Activated CD8-positive, alpha-beta memory T cell treated with anti-CD3 and anti-CD28 coated beads for 36 hours (primary cell): ENCODE measurements at regions not wholly inside any gene's neighbourhood (a gene's known extent, or its start where the extent isn't known, plus 50 kb on each side); places are given as distances from the start of the nearest gene placed in this dataset.

Source experiments
- CTCF ChIA-PET: fragments of 350-600 bp; sonication (Branson Sonifier 250); formaldehyde crosslinking; loops from one replicate; lab custom pipeline; 2021; ENCODE audit warnings: antibody characterized with exemption; lab: Charles Lee
- POLR2A ChIA-PET: fragments of 350-600 bp; sonication (Branson Sonifier 250); formaldehyde crosslinking; loops from one replicate; lab custom pipeline; 2021; ENCODE audit warnings: antibody characterized with exemption; lab: Charles Lee

- POLR2A ChIA-PET = no interaction called here
- CTCF ChIA-PET = no interaction called here
Measured at GRCh38 chr5:167528651-167529050, 762.8 kb upstream of the WWC1 start.

GRCh38 chr5:167530548-167530947, 760.9 kb upstream of the WWC1 start:
- ChIA-PET POLR2A (no interaction called here), CTCF (no interaction called here)

GRCh38 chr5:167533814-167534795, 757.3 kb upstream of the WWC1 start:
- ChIA-PET POLR2A (no interaction called here), CTCF (no interaction called here)

DNA sequence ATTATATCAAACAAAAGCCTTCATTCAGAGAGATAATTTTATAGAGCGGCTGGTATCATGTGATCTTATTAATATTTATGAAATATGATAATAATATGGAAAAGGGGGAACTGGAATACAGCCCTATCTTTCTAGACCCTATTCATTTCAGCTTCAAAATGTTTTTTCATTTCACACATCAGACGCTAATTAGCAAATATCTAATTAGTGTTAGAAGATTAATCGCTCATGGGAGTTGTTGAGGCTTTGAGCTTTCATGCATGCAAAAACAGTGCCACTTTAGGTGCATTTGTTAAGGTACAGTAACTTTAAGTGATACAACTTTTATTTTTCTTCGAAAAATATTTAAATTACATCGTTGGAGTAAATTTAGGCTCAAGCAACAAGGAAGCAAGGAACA, 751.7 kb upstream of the WWC1 start:
- ChIA-PET POLR2A (no interaction called here), CTCF (no interaction called here)

DNA sequence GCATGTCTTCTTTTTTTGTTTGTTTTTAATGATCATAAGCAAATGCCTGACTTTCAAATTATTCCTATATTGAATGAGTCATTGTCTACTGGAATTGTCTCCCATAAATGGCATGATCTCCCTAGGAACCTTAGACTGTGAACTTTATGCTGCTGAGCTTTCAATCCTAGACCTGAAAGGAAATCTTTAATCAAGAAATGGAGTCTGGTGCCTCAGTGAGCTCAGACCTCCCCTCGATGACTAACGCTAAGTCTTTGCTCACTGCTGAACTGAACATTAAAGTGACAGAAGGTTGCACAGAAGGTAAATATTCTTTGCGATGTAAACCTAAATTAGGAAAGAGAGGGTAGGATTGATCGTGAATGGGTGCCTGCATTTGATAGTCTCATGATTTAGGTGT, 745.2 kb upstream of the WWC1 start:
- ChIA-PET CTCF (no interaction called here), POLR2A (no interaction called here)

DNA sequence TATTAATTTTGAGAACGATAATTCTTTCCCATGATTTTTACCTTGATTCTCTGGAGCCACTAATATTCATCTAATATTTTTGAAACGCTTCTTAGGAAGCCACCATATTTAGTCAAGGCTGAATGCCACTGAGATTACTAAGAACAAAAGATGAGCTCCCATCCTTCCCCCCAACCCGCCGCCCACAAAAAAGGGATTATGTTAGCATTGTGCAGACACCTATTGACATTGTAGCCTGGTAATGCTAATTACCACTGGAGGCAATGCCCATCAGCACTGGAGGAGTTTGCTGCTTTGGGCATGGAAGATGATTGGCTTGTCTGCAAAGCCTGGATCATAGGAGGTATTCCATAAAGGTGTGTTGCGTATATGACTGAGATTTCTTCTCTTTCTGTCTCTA, 739.1 kb upstream of the WWC1 start:
- CTCF ChIA-PET = no interaction called here
- POLR2A ChIA-PET = no interaction called here

DNA sequence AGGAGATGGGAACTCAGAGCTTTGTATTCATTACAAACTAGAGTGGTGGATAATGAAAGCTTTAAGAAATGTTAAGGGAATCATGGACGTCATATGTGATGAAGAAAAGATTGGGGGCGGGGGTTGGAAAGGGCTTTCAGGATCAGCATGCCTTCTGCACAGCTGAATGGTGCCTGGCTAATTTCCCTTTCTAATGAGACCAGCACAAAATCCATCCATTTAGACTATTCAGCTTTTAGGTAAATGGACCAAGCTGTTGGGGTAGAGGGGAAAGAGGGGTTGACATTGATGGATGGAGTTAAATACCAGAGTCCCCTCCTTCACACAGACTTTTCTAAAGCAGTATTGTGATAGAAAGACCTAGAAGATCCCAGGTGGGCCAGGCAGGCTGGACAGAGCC, 737.9 kb upstream of the WWC1 start:
- CTCF ChIA-PET = no interaction called here
- POLR2A ChIA-PET = no interaction called here

DNA sequence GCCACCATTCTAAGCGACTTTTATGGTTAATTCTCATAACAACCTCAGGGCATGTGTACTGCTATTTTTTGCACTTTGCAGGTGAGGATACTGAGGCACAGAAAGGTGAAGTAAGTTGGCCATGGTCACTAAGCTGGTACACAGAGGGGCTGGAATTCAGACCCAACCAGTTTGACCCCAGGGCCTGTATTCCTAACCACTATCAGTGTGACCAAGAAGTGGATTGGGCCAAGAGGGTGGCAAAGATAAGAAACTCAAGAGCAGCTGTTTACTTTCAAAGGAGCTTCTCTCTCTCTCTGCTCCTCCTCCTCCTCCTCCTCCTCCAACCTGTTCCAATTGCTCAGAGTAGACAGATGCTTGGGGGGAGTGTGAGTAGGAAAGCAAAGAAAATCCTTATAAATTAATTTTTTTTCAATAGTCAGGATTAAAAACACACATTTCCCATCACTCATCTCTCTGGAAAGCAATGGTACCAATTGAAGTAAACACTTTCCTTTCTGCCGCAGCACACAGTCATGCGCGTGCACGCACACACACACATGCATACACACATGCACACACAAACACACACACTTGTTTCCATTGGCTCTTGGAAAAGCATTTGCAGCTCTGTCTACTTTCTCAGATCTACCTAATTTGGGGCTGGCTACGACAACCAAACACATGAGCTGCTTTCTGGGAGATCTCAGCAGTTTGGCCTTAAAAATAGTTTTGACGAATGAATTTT, 736.7 kb upstream of the WWC1 start:
- POLR2A ChIA-PET = no interaction called here
- CTCF ChIA-PET = no interaction called here

GRCh38 chr5:167555565-167556166, 735.8 kb upstream of the WWC1 start:
- CTCF ChIA-PET = no interaction called here
- POLR2A ChIA-PET = no interaction called here

DNA sequence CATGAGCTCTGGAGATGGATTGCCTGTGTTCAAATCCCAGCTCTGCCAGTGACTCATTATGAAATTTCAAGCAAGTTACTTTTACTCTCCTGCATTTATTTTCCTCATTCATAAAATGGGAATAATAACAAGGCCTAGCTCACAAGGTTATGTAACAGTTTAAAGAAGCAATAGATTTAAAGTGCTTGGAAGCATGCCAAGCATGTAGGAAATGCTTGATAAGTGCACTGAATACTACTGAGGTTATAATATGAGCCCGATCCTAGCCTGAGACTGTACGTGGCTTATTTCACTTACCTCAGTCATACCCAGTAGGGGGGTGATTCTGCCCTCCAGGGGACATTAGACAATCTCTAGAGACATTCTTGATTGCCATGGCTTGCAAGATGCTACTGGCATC, 734.1 kb upstream of the WWC1 start:
- ChIA-PET POLR2A (no interaction called here), CTCF (no interaction called here)

DNA sequence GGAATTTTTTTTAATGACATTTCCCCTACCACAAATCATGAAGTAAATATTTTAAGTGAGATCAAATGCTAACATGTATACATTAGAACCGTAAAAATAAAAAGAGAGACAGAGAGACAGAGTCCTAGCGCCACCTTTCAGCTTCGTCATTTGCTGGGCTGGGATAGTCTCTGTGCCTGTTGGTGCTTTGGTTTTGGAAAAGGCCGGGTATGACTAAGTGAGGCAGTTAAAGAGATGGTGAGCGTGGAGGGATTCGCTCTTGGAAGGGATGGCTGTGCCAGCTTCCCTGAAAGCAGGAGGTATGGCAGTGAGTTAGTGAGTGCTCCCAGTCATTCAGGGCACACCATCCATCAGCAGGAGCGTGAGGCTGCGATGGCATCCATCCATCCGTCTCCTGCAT, 729.6 kb upstream of the WWC1 start:
- CTCF ChIA-PET = no interaction called here
- POLR2A ChIA-PET = no interaction called here

GRCh38 chr5:167564275-167564674, 727.2 kb upstream of the WWC1 start:
- CTCF ChIA-PET = no interaction called here

DNA sequence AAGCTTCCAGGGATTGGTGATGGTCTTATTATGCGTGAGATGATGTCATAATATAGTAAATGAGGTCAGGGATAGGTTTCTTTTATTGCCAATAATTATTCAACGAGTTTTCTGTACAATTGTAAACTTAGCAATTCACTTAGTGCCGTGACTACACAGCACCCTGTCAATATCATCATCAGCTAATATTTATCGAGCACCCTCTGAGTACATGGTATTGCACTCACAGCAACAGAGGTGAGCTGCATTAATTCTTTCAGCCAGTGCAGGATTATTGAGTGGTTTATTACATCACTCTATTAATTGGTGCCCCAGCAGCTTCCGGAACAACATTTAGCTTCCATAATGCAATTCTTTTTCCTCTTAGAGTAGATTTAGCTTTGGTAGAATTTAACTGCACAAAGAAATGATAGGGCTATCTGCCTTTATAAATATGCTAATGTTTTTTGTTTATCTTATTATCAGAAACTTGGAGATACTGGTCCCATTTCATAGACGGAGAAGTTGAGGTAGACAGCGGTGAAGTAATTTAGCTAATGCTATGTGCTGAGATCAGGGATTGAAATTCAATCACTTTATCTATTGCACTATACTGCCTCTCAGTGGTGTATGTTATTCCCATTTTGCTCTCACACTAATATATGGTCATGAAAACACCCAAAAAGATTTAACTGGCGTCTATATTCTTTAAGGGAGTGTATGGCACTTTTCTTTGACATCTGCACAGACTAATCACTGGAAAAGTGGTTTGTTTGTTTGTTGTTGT, 726.1 kb upstream of the WWC1 start:
- CTCF ChIA-PET = no interaction called here

More at GRCh38 chr5:167564275-167564674, 727.2 kb upstream of the WWC1 start:
- POLR2A ChIA-PET = no interaction called here

GRCh38 chr5:167570431-167570830, 721.0 kb upstream of the WWC1 start:
- POLR2A ChIA-PET = no interaction called here
- CTCF ChIA-PET = no interaction called here

More for the DNA sequence above, 726.1 kb upstream of the WWC1 start:
- POLR2A ChIA-PET = no interaction called here

- POLR2A ChIA-PET = no interaction called here
- CTCF ChIA-PET = no interaction called here
Measured at GRCh38 chr5:167571824-167572223, 719.6 kb upstream of the WWC1 start.

GRCh38 chr5:167573370-167574127, 717.9 kb upstream of the WWC1 start:
- CTCF ChIA-PET = interaction anchor here (0.7 kb wide), 1 partner anchor 1214 kb away, joined by 3 read pairs; no protein-coding TSS in a partner anchor
- POLR2A ChIA-PET = no interaction called here

GRCh38 chr5:167574464-167574863, 717.0 kb upstream of the WWC1 start:
- CTCF ChIA-PET = no interaction called here
- POLR2A ChIA-PET = no interaction called here

GRCh38 chr5:167575330-167575729, 716.1 kb upstream of the WWC1 start:
- ChIA-PET CTCF (no interaction called here), POLR2A (no interaction called here)

DNA sequence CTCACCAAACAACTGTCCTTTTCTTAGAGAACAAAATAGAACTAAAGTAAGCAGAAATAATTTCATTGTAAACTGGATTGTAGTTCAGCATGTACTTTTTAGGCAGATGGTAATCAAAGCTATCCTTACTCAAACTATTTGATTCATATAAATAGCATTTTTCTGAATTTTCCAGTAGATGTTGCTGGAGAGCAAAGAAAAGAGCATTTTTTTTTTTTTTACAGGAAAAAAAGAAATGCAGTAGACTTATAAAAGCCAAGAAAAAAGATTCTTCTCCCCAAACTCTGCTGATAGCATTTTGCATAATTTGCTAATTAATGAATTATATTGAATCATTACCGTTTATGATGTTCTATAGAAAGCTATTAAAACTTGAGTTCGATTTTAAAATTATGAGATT, 715.3 kb upstream of the WWC1 start:
- POLR2A ChIA-PET = no interaction called here
- CTCF ChIA-PET = no interaction called here
